Keratinocyte (primary cell): ENCODE measurements at regions not wholly inside any gene's neighbourhood (a gene's known extent, or its start where the extent isn't known, plus 50 kb on each side); places are given as distances from the start of the nearest gene placed in this dataset.

Source experiments
- DNase-seq: peaks from one replicate; pipeline ENCODE4 v3.0.0-alpha.2; 2011; ENCODE audit warnings: low read depth, missing footprints, low spot score
- FAIRE-seq: peaks from 2 replicates; lab custom pipeline; 2011; peaks lifted over from hg19 to GRCh38; lab: Jason Lieb, UNC
- H2AFZ ChIP-seq: 2 replicates; pipeline ENCODE4 v1.6.0; 2012; ENCODE audit warnings: low read length, control low read depth, inconsistent platforms; ENCODE audit not compliant: control insufficient read depth
- H3K27ac ChIP-seq: 2 replicates; pipeline ENCODE4 v1.5.1; 2011; ENCODE audit warnings: low read length; ENCODE audit not compliant: control insufficient read depth, insufficient read depth
- H3K27me3 ChIP-seq: 3 replicates; pipeline ENCODE4 v1.6.0; 2011; ENCODE audit warnings: low read length; ENCODE audit not compliant: control insufficient read depth, insufficient read depth; ENCODE audit errors: extremely low read depth
- H3K36me3 ChIP-seq, 2 experiments: 2 replicates in 1 of 2; 3 replicates in 1 of 2; pipeline ENCODE4 v1.5.1; 2011; ENCODE audit warnings: low read length in 2 of 2, mild to moderate bottlenecking in 1 of 2; ENCODE audit not compliant: control insufficient read depth in 2 of 2, insufficient read depth in 2 of 2; ENCODE audit errors: extremely low read depth in 1 of 2
- H3K4me1 ChIP-seq: 3 replicates; pipeline ENCODE4 v1.5.1; 2011; ENCODE audit warnings: low read length; ENCODE audit not compliant: control insufficient read depth, insufficient read depth; ENCODE audit errors: extremely low read depth
- H3K4me2 ChIP-seq: 3 replicates; pipeline ENCODE4 v1.6.0; 2011; ENCODE audit warnings: low read depth, low read length; ENCODE audit not compliant: control insufficient read depth, insufficient read depth; ENCODE audit errors: extremely low read depth
- H3K4me3 ChIP-seq, 3 experiments: fragments of 200-600 bp in 1 of 3; sonication (generic) in 1 of 3; 2 replicates in 2 of 3; 3 replicates in 1 of 3; pipeline ENCODE4 v1.5.1; 2011 to 2016; ENCODE audit warnings: low read length in 3 of 3, mild to moderate bottlenecking in 3 of 3, control low read depth in 2 of 3, inconsistent platforms in 1 of 3, low read depth in 1 of 3, mixed read lengths in 1 of 3, mixed run types in 1 of 3, moderate library complexity in 1 of 3; ENCODE audit not compliant: control insufficient read depth in 2 of 3, insufficient read depth in 2 of 3; ENCODE audit errors: extremely low read depth in 1 of 3
- H3K79me2 ChIP-seq: 2 replicates; pipeline ENCODE4 v1.6.0; 2012; ENCODE audit warnings: low read length; ENCODE audit not compliant: control insufficient read depth, insufficient read depth
- H3K9ac ChIP-seq: 3 replicates; pipeline ENCODE4 v1.6.0; 2011; ENCODE audit warnings: low read length; ENCODE audit not compliant: control insufficient read depth, insufficient read depth; ENCODE audit errors: extremely low read depth
- H3K9me1 ChIP-seq: 3 replicates; pipeline ENCODE4 v1.6.0; 2011; ENCODE audit warnings: low read length; ENCODE audit not compliant: control insufficient read depth, insufficient read depth; ENCODE audit errors: extremely low read depth
- H3K9me3 ChIP-seq: 2 replicates; pipeline ENCODE4 v1.5.1; 2012; ENCODE audit warnings: low read depth, low read length; ENCODE audit not compliant: control insufficient read depth
- H4K20me1 ChIP-seq: 3 replicates; pipeline ENCODE4 v1.6.0; 2011; ENCODE audit warnings: low read length; ENCODE audit not compliant: control insufficient read depth, insufficient read depth; ENCODE audit errors: extremely low read depth
- EZH2 ChIP-seq: IDR thresholded peaks from one replicate; pipeline ENCODE4 v1.6.1; 2012; ENCODE audit warnings: inconsistent platforms, mild to moderate bottlenecking, low read length, moderate library complexity
- dilution Hi-C: fragments of 300-500 bp; cut with MboI; formaldehyde crosslinking; loops from one replicate; pipeline ENCODE4 v1.7.0; 2020; ENCODE audit warnings: low sequenced_read_pairs; ENCODE audit not compliant: extremely low pct_ligation_motif_present
- TF ChIP-seq, protein P1 (sequence below), 3 experiments: IDR thresholded peaks in 1 of 3; conservative IDR thresholded peaks in 1 of 3; optimal IDR thresholded peaks in 1 of 3; 2 replicates in 2 of 3; 3 replicates in 1 of 3; pipeline versions ENCODE3 to v1.5.1; 2011; ENCODE audit warnings: low read length in 3 of 3, mild to moderate bottlenecking in 3 of 3, moderate library complexity in 2 of 3, control low read depth in 1 of 3, inconsistent platforms in 1 of 3; ENCODE audit not compliant: insufficient read depth in 2 of 3; ENCODE audit errors: extremely low read depth in 1 of 3

DNA sequence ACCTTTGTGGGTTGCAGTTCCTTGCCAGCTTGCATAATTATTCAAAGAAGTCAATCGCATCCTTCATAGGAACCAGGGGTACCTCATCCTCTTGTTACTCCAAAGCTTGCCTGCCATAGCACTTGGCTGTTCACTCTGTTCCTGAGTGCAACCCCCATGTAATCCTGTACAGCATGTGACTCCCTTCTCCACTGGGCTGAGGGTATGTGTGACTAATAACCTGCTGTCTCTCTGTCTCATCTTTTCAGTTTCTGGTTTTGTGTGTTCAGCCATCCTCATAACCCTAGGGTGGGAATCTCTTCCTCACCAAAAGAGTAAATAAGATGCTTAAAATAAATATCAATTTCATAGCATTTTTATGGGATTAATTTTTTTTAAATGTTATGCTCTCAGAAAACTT lies 351.9 kb downstream of the S1PR1 start:
- no peak overlapping the region for H3K9ac ChIP-seq
- H2AFZ ChIP-seq, result no peak overlapping the region
- no peak overlapping the region for H3K27ac ChIP-seq
- no peak overlapping the region for H3K4me2 ChIP-seq
- no peaks in the 10 kb centered on the region for H3K36me3 ChIP-seq
- H3K4me1 ChIP-seq, result no peaks in the 10 kb centered on the region
- FAIRE-seq, result no peak
- H3K4me3 ChIP-seq, result no peak overlapping the region
- H3K79me2 ChIP-seq, result no peaks in the 10 kb centered on the region
- no peaks in the 10 kb centered on the region for H3K27me3 ChIP-seq
- dilution Hi-C loops, result no loop called here
- H3K9me3 ChIP-seq, result no peaks in the 10 kb centered on the region
- no peaks in the 10 kb centered on the region for H4K20me1 ChIP-seq
- DNase-seq, result no peak
- no peaks in the 10 kb centered on the region for H3K9me1 ChIP-seq
- TF ChIP-seq, protein P1, sequence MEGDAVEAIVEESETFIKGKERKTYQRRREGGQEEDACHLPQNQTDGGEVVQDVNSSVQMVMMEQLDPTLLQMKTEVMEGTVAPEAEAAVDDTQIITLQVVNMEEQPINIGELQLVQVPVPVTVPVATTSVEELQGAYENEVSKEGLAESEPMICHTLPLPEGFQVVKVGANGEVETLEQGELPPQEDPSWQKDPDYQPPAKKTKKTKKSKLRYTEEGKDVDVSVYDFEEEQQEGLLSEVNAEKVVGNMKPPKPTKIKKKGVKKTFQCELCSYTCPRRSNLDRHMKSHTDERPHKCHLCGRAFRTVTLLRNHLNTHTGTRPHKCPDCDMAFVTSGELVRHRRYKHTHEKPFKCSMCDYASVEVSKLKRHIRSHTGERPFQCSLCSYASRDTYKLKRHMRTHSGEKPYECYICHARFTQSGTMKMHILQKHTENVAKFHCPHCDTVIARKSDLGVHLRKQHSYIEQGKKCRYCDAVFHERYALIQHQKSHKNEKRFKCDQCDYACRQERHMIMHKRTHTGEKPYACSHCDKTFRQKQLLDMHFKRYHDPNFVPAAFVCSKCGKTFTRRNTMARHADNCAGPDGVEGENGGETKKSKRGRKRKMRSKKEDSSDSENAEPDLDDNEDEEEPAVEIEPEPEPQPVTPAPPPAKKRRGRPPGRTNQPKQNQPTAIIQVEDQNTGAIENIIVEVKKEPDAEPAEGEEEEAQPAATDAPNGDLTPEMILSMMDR (optimal IDR thresholded peaks at IDR 0.05 in 1 of 3, IDR thresholded peaks at IDR 0.05 in 1 of 3, conservative IDR thresholded peaks at IDR 0.05 in 1 of 3; ENCODE audit: extremely low read depth in 1 of 3, insufficient read depth in 2 of 3, low read length in 3 of 3), result no peak
- TF ChIP-seq EZH2, result no peak

DNA sequence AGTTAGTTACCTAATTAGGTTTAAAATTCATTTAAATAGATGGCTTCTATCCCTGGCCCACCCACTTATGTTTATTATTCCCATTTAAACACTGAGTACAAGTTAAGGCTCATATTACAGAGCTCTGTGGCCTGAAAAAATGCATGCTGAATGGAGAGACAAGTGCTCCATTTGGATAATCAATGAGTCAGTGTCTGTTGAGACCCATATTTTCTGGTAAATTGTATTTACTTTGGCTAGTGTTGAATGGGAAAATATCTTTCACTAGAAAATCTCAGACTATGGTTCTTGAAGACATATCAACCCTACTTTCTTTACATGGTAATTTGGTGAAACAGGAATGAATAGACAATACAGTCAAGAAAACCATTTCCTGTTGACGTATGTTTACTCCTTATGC lies 356.0 kb downstream of the S1PR1 start:
- no peaks in the 10 kb centered on the region for H4K20me1 ChIP-seq
- DNase-seq (no peak), FAIRE-seq (no peak)
- no peak overlapping the region for H3K27ac ChIP-seq
- no peaks in the 10 kb centered on the region for H3K27me3 ChIP-seq
- no peak overlapping the region for H3K9ac ChIP-seq
- TF ChIP-seq, protein P1 (optimal IDR thresholded peaks at IDR 0.05 in 1 of 3, IDR thresholded peaks at IDR 0.05 in 1 of 3, conservative IDR thresholded peaks at IDR 0.05 in 1 of 3; ENCODE audit: extremely low read depth in 1 of 3, insufficient read depth in 2 of 3, low read length in 3 of 3), result no peak
- TF ChIP-seq EZH2, result no peak
- H3K4me1 ChIP-seq, result no peaks in the 10 kb centered on the region
- H3K4me2 ChIP-seq, result no peak overlapping the region
- H3K9me3 ChIP-seq, result no peaks in the 10 kb centered on the region
- H3K36me3 ChIP-seq, result no peaks in the 10 kb centered on the region
- no peaks in the 10 kb centered on the region for H3K9me1 ChIP-seq
- H3K79me2 ChIP-seq, result no peaks in the 10 kb centered on the region
- no peak overlapping the region for H2AFZ ChIP-seq
- dilution Hi-C loops, result no loop called here
- H3K4me3 ChIP-seq, result no peak overlapping the region
